ENCODE measurements at regions not wholly inside any gene's neighbourhood (a gene's known extent, or its start where the extent isn't known, plus 50 kb on each side); places are given as distances from the start of the nearest gene placed in this dataset.

DNA sequence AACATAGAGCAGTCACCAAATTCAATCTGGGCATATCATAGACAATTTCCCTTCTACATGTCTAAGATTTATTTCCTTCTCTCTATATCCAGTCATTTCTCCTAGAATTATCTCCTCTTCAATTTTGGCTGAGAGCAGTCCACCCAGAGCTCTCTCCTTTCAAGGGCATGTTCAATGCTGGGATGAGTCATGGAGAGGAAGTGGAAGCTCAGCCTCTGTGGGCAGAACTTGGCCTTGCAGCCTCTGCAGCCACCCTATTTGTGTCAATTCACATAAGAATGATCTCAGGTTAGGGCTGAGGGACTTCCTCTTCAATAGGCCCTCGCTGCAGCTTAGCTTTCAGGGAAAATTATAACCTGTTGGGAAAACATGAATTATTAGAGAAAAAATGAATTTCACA lies 560.8 kb downstream of the POM121L12 start:
- ChIA-PET POLR2A (no interaction called here), CTCF (no interaction called here), RAD21 (ENCODE audit: low non-redundant PET in 1 of 2, low total read pairs in 2 of 2, uncharacterized antibody in 2 of 2, unreplicated experiment in 2 of 2) (no interaction called here)
- H3K4me3 ChIP-seq (replicated peaks in 1 of 2; ENCODE audit: low read depth in 1 of 2, low read length in 2 of 2) = no peak overlapping the region
- H3K36me3 ChIP-seq (ENCODE audit: control insufficient read depth in 1 of 2, insufficient read depth in 2 of 2, low read length in 2 of 2) = no peaks in the 10 kb centered on the region
- no peak overlapping the region for H2AFZ ChIP-seq (ENCODE audit: low read depth, low read length, poor library complexity, severe bottlenecking)
- no peaks in the 10 kb centered on the region for H3K79me2 ChIP-seq (ENCODE audit: insufficient read depth, low read length)
- no peaks in the 10 kb centered on the region for H4K20me1 ChIP-seq (ENCODE audit: insufficient read depth)
- ATAC-seq = no peak
- H3K27ac ChIP-seq (ENCODE audit: low read depth, low read length) = no peak overlapping the region
- TF ChIP-seq ELF1 (IDR thresholded peaks at IDR 0.05; ENCODE audit: borderline replicate concordance, low read depth) = no peak
- TF ChIP-seq, protein P1, sequence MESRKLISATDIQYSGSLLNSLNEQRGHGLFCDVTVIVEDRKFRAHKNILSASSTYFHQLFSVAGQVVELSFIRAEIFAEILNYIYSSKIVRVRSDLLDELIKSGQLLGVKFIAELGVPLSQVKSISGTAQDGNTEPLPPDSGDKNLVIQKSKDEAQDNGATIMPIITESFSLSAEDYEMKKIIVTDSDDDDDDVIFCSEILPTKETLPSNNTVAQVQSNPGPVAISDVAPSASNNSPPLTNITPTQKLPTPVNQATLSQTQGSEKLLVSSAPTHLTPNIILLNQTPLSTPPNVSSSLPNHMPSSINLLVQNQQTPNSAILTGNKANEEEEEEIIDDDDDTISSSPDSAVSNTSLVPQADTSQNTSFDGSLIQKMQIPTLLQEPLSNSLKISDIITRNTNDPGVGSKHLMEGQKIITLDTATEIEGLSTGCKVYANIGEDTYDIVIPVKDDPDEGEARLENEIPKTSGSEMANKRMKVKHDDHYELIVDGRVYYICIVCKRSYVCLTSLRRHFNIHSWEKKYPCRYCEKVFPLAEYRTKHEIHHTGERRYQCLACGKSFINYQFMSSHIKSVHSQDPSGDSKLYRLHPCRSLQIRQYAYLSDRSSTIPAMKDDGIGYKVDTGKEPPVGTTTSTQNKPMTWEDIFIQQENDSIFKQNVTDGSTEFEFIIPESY (IDR thresholded peaks at IDR 0.05; ENCODE audit: extremely low read depth, insufficient replicate concordance, low read length) = no peak
- no peak for TF ChIP-seq POLR2A (IDR thresholded peaks at IDR 0.05; ENCODE audit: borderline replicate concordance, extremely low read depth, insufficient read depth, insufficient read length)
- TF ChIP-seq ZNF274 (IDR thresholded peaks at IDR 0.05; ENCODE audit: low read depth, low read length) = no peak
- no peak for TF ChIP-seq CEBPB (IDR thresholded peaks at IDR 0.05; ENCODE audit: low read depth)
- TF ChIP-seq, protein P2, sequence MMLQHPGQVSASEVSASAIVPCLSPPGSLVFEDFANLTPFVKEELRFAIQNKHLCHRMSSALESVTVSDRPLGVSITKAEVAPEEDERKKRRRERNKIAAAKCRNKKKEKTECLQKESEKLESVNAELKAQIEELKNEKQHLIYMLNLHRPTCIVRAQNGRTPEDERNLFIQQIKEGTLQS (IDR thresholded peaks at IDR 0.05) = no peak
- TF ChIP-seq, protein P3, sequence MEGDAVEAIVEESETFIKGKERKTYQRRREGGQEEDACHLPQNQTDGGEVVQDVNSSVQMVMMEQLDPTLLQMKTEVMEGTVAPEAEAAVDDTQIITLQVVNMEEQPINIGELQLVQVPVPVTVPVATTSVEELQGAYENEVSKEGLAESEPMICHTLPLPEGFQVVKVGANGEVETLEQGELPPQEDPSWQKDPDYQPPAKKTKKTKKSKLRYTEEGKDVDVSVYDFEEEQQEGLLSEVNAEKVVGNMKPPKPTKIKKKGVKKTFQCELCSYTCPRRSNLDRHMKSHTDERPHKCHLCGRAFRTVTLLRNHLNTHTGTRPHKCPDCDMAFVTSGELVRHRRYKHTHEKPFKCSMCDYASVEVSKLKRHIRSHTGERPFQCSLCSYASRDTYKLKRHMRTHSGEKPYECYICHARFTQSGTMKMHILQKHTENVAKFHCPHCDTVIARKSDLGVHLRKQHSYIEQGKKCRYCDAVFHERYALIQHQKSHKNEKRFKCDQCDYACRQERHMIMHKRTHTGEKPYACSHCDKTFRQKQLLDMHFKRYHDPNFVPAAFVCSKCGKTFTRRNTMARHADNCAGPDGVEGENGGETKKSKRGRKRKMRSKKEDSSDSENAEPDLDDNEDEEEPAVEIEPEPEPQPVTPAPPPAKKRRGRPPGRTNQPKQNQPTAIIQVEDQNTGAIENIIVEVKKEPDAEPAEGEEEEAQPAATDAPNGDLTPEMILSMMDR (IDR thresholded peaks at IDR 0.05 in 2 of 3, conservative IDR thresholded peaks at IDR 0.05 in 1 of 3; ENCODE audit: borderline replicate concordance in 1 of 3, insufficient read depth in 1 of 3, low read depth in 2 of 3, low read length in 2 of 3) = no peak
- no peak for TF ChIP-seq POLR2AphosphoS5 (IDR thresholded peaks at IDR 0.05; ENCODE audit: low read depth, low read length)
- no peak for TF ChIP-seq EGR1 (IDR thresholded peaks at IDR 0.05; ENCODE audit: low read depth)
- TF ChIP-seq EZH2phosphoT487 (IDR thresholded peaks at IDR 0.05; ENCODE audit: borderline replicate concordance) = no peak
- H3K4me1 ChIP-seq (ENCODE audit: control insufficient read depth in 1 of 2, insufficient read depth in 2 of 2, low read length in 2 of 2) = no peaks in the 10 kb centered on the region
- no peak overlapping the region for H3K9ac ChIP-seq (ENCODE audit: low read length)
- DNase-seq (ENCODE audit: low read depth, low spot score) = no peak
- no peaks in the 10 kb centered on the region for H3K27me3 ChIP-seq (ENCODE audit: insufficient read depth, low read length)
- no peaks in the 10 kb centered on the region for H3K9me2 ChIP-seq (ENCODE audit: insufficient read depth)
- intact Hi-C loops (cut with micrococcal nuclease) = no loop called here
- no TSS peak for BruUV-seq (replicated peaks)
- peaks cover 9 to 16% of the 10 kb centered on the region in 2 experiments; a peak in 3 of 4 replicates for H3K9me3 ChIP-seq (ENCODE audit: control insufficient read depth in 1 of 2, insufficient read depth in 1 of 2, low read depth in 1 of 2, low read length in 2 of 2)
- no peak overlapping the region for H3K4me2 ChIP-seq (ENCODE audit: low read length)

All from HCT116 (cell line).